A673 (cell line): ENCODE measurements at regions not wholly inside any gene's neighbourhood (a gene's known extent, or its start where the extent isn't known, plus 50 kb on each side); places are given as distances from the start of the nearest gene placed in this dataset.
"Not testable (repeated sequence)": the region's sequence is repeated elsewhere in the genome, so short reads cannot be mapped to it uniquely, and the experiment has no call there.

Source experiments
- BruUV-seq: library from RNA; stranded (reverse); fragments of 400-500 nt; replicated peaks from 2 replicates; lab custom pipeline; 2021; lab: Mats Ljungman, UMichigan
- CTCF ChIA-PET: fragments of 300-600 bp; sonication (Branson Sonifier 250); formaldehyde crosslinking; loops from one replicate; lab custom pipeline; 2022; ENCODE audit warnings: antibody characterized with exemption; lab: Charles Lee
- POLR2A ChIA-PET: fragments of 300-600 bp; sonication (Branson Sonifier 250); formaldehyde crosslinking; loops from one replicate; lab custom pipeline; 2022; ENCODE audit warnings: antibody characterized with exemption; ENCODE audit not compliant: low non-redundant PET; lab: Charles Lee
- DNase-seq: peaks from one replicate; pipeline ENCODE4 v3.0.0-alpha.2; 2015; ENCODE audit warnings: low spot score
- H3K27ac ChIP-seq: fragments of 200-600 bp; sonication (generic); 2 replicates; pipeline ENCODE4 v1.5.1; 2016; ENCODE audit warnings: mixed run types, low read depth, mild to moderate bottlenecking, mixed read lengths, antibody characterized with exemption, low read length; ENCODE audit not compliant: poor library complexity, severe bottlenecking
- H3K27me3 ChIP-seq: fragments of 200-600 bp; sonication (generic); replicated peaks from 2 replicates; pipeline ENCODE4 v1.6.1; 2017; ENCODE audit warnings: mixed run types, low read depth, mild to moderate bottlenecking, mixed read lengths, antibody characterized with exemption, low read length; ENCODE audit not compliant: insufficient read depth, poor library complexity
- H3K36me3 ChIP-seq: fragments of 200-600 bp; sonication (generic); 2 replicates; pipeline ENCODE4 v1.6.1; 2016; ENCODE audit warnings: mixed run types, mild to moderate bottlenecking, mixed read lengths, antibody characterized with exemption, low read length; ENCODE audit not compliant: insufficient read depth, poor library complexity, severe bottlenecking
- H3K4me1 ChIP-seq: fragments of 200-600 bp; sonication (generic); 2 replicates; pipeline ENCODE4 v1.6.1; 2017; ENCODE audit warnings: mixed run types, mild to moderate bottlenecking, mixed read lengths, antibody characterized with exemption, low read length; ENCODE audit not compliant: insufficient read depth, poor library complexity, severe bottlenecking
- H3K4me3 ChIP-seq: fragments of 200-600 bp; sonication (generic); 2 replicates; pipeline ENCODE4 v1.5.1; 2016; ENCODE audit warnings: low read depth, mixed run types, mild to moderate bottlenecking, mixed read lengths, low read length; ENCODE audit not compliant: poor library complexity, severe bottlenecking
- H3K9me3 ChIP-seq: fragments of 200-600 bp; sonication (generic); 2 replicates; pipeline ENCODE4 v1.6.1; 2016; ENCODE audit warnings: mixed run types, low read depth, mild to moderate bottlenecking, mixed read lengths, antibody characterized with exemption, low read length; ENCODE audit not compliant: poor library complexity, severe bottlenecking
- EZH2 ChIP-seq: fragments of 200-600 bp; sonication (generic); IDR thresholded peaks from 2 replicates; pipeline ENCODE4 v1.6.1; 2017; ENCODE audit warnings: borderline replicate concordance, low read depth, mild to moderate bottlenecking, mixed read lengths, antibody characterized with exemption, low read length; ENCODE audit not compliant: poor library complexity, severe bottlenecking
- intact Hi-C: fragments of 100-400 bp; cut with micrococcal nuclease; formaldehyde crosslinking; loops from one replicate; pipeline ENCODE4 v1.10.0; 2022; ENCODE audit not compliant: unreplicated experiment
- TF ChIP-seq, protein P1 (sequence below): fragments of 300-800, 200-600 bp; sonication (generic); conservative IDR thresholded peaks from 2 replicates; pipeline ENCODE4 v1.5.1; 2017; ENCODE audit warnings: low read depth, mild to moderate bottlenecking, antibody characterized with exemption, low read length, moderate library complexity, mixed read lengths

DNA sequence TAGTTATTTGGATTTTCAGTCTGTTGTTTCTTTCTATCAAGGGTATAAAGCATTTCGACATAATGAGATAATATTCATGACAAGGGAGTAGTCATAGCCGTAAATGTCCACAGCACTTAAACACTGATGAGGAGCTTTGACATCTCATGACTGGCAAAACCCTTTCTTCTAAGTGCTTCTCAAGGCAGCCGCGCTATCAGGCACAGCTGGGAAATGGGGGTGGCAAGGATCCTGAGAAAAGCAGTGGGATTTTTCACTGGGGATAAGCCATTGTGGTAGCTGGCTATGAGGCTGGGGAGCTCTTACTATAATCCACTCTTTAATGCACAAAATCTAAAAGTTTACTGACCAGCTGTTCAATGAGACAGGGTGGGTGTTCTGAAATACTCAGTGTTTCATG, 493.2 kb upstream of the KLF6 start:
- intact Hi-C loops, result loop anchor here (10.0 kb wide), 1 partner anchor 1083 kb away; no protein-coding TSS in a partner anchor
- no TSS peak for BruUV-seq
- no peak for DNase-seq
- ChIA-PET POLR2A (no interaction called here), CTCF (no interaction called here)
- no peaks in the 10 kb centered on the region for H3K27me3 ChIP-seq
- no peak overlapping the region for H3K4me3 ChIP-seq
- no peaks in the 10 kb centered on the region for H3K9me3 ChIP-seq
- no peak for TF ChIP-seq EZH2
- TF ChIP-seq, protein P1, sequence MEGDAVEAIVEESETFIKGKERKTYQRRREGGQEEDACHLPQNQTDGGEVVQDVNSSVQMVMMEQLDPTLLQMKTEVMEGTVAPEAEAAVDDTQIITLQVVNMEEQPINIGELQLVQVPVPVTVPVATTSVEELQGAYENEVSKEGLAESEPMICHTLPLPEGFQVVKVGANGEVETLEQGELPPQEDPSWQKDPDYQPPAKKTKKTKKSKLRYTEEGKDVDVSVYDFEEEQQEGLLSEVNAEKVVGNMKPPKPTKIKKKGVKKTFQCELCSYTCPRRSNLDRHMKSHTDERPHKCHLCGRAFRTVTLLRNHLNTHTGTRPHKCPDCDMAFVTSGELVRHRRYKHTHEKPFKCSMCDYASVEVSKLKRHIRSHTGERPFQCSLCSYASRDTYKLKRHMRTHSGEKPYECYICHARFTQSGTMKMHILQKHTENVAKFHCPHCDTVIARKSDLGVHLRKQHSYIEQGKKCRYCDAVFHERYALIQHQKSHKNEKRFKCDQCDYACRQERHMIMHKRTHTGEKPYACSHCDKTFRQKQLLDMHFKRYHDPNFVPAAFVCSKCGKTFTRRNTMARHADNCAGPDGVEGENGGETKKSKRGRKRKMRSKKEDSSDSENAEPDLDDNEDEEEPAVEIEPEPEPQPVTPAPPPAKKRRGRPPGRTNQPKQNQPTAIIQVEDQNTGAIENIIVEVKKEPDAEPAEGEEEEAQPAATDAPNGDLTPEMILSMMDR, result no peak
- H3K36me3 ChIP-seq, result no peaks in the 10 kb centered on the region
- no peaks in the 10 kb centered on the region for H3K4me1 ChIP-seq
- H3K27ac ChIP-seq, result no peak overlapping the region

DNA sequence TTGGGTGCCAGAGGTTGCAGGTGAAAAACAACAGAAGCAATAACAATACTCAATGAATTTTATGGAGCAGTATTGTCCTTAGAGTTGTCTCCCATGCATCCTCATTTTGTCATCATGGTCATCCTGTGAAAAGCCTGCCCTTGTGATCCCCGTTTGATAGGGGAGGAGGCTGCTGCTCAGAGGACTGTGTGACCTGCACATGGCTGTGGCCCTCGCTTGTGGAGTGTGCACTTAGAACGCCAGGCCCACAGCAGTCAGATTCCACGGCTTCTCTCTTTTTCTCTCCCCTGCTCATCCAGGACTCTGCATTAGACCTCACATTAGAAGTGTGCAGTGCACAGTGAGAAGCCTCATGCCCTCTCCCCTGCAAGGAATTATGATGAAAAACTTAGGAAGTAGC, 491.1 kb upstream of the KLF6 start:
- no peaks in the 10 kb centered on the region for H3K27me3 ChIP-seq
- ChIA-PET CTCF (no interaction called here), POLR2A (no interaction called here)
- no peaks in the 10 kb centered on the region for H3K4me1 ChIP-seq
- no peaks in the 10 kb centered on the region for H3K9me3 ChIP-seq
- H3K4me3 ChIP-seq, result no peak overlapping the region
- DNase-seq, result no peak
- no peak overlapping the region for H3K27ac ChIP-seq
- intact Hi-C loops, result loop anchor here (10.0 kb wide), 1 partner anchor 1081 kb away; no protein-coding TSS in a partner anchor
- no TSS peak for BruUV-seq
- no peaks in the 10 kb centered on the region for H3K36me3 ChIP-seq
- no peak for TF ChIP-seq EZH2
- TF ChIP-seq, protein P1, result no peak

DNA sequence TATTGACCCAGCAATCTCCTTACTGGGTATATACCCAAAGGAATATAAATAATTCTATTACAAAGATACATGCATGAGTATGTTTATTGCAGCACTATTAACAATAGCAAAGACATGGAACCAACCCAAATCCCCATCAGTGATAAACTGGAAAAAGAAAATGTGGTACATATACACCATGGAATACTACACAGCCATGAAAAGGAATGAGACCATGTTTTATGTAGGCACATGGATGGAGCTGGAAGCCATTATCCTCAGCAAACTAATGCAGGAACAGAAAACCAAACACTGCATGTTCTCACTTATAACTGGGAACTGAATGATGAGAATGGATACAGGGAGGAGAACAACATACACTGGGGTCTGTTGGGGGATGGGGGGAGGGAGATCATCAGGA, 489.7 kb upstream of the KLF6 start:
- CTCF ChIA-PET, result not testable (repeated sequence)

DNA sequence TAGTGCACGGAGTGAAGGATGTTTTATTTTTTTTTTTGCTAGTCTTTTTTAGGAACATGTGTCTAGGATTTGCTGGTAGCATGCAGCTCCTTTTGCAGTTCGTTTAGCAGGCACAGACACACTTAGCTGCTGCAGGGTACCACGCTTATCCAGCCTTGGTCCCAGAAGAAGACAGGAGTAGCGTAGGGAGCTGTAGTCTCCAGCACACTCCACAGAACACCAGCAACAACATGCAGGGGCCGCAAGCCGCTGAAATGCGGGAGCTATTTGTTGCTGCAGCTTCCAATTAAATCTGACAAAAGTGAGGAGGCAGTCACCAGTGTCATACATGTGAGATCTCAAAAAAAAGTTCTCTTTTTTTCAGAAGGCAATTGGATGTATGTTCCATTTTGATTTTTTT, 486.2 kb upstream of the KLF6 start:
- Histone ChIP-seq H3K36me3 (no peaks in the 10 kb centered on the region), H3K27ac (no peak overlapping the region), H3K9me3 (no peaks in the 10 kb centered on the region), H3K27me3 (no peaks in the 10 kb centered on the region), H3K4me3 (no peak overlapping the region), H3K4me1 (no peaks in the 10 kb centered on the region)
- ChIA-PET CTCF (no interaction called here), POLR2A (no interaction called here)
- no TSS peak for BruUV-seq
- TF ChIP-seq, protein P1, result no peak
- no peak for TF ChIP-seq EZH2
- intact Hi-C loops, result loop anchor here (10.0 kb wide), 1 partner anchor 1076 kb away; no protein-coding TSS in a partner anchor
- no peak for DNase-seq

More for the DNA sequence above, 489.7 kb upstream of the KLF6 start:
- H3K27me3 ChIP-seq, H3K4me3 ChIP-seq, POLR2A ChIA-PET, BruUV-seq, H3K9me3 ChIP-seq, H3K4me1 ChIP-seq, H3K27ac ChIP-seq, DNase-seq, H3K36me3 ChIP-seq: not testable (repeated sequence)
- intact Hi-C loops, result loop anchor here (10.0 kb wide), 1 partner anchor 1080 kb away; no protein-coding TSS in a partner anchor
